Activated CD8-positive, alpha-beta T cell treated with anti-CD3 and anti-CD28 coated beads, Interleukin-2, amount 10 ng/mL, durations not matched to agents 7 days and 5 days (primary cell): ENCODE measurements at regions not wholly inside any gene's neighbourhood (a gene's known extent, or its start where the extent isn't known, plus 50 kb on each side); places are given as distances from the start of the nearest gene placed in this dataset.

Experiments used
- ATAC-seq: fragments of 150-1000 bp; cut with Tn5 transposase; one replicate; pipeline ENCODE4 v1.10.0; 2021; ENCODE audit warnings: moderate library complexity
- CTCF ChIA-PET: fragments of 350-600 bp; sonication (Branson Sonifier 250); formaldehyde crosslinking; loops from one replicate; lab custom pipeline; 2021; ENCODE audit warnings: antibody characterized with exemption; lab: Charles Lee
- POLR2A ChIA-PET: fragments of 350-600 bp; sonication (Branson Sonifier 250); formaldehyde crosslinking; loops from one replicate; lab custom pipeline; 2021; ENCODE audit warnings: antibody characterized with exemption; lab: Charles Lee
- DNase-seq: peaks from one replicate; pipeline ENCODE4 v3.0.0-alpha.2; 2020
- H3K27ac Mint-ChIP-seq: one replicate; pipeline ENCODE4 v1.8.0; 2021; ENCODE audit warnings: mild to moderate bottlenecking, mixed read lengths
- H3K27me3 Mint-ChIP-seq: one replicate; pipeline ENCODE4 v1.8.0; 2021; ENCODE audit warnings: low read depth, mixed read lengths
- H3K36me3 Mint-ChIP-seq: one replicate; pipeline ENCODE4 v1.8.0; 2021; ENCODE audit warnings: low read depth, mixed read lengths
- H3K4me1 Mint-ChIP-seq: one replicate; pipeline ENCODE4 v1.8.0; 2021; ENCODE audit warnings: low read depth, mixed read lengths
- H3K4me3 Mint-ChIP-seq: one replicate; pipeline ENCODE4 v1.8.0; 2021; ENCODE audit warnings: mild to moderate bottlenecking, mixed read lengths
- H3K9me3 Mint-ChIP-seq: one replicate; pipeline ENCODE4 v1.8.0; 2022; ENCODE audit warnings: mixed read lengths; ENCODE audit not compliant: insufficient read depth

GRCh38 chr2:238589591-238590460 lies 163.1 kb downstream of the ASB1 start:
- CTCF ChIA-PET = no interaction called here
- no peaks in the 10 kb centered on the region for H3K36me3 Mint-ChIP-seq
- ATAC-seq (no peak), DNase-seq (no peak)
- H3K4me1 Mint-ChIP-seq = no peaks in the 10 kb centered on the region
- H3K9me3 Mint-ChIP-seq = no peaks in the 10 kb centered on the region
- H3K4me3 Mint-ChIP-seq = no peak overlapping the region
- no peaks in the 10 kb centered on the region for H3K27me3 Mint-ChIP-seq
- H3K27ac Mint-ChIP-seq = no peak overlapping the region
- POLR2A ChIA-PET = no interaction called here

GRCh38 chr2:238591732-238592131 lies 165.0 kb downstream of the ASB1 start:
- ChIA-PET POLR2A (no interaction called here), CTCF (no interaction called here)
- Mint-ChIP-seq H3K4me1 (no peaks in the 10 kb centered on the region), H3K36me3 (no peaks in the 10 kb centered on the region), H3K4me3 (no peak overlapping the region), H3K27ac (no peak overlapping the region), H3K9me3 (no peaks in the 10 kb centered on the region), H3K27me3 (no peaks in the 10 kb centered on the region)
- no peak for DNase-seq
- ATAC-seq = no peak

- no peaks in the 10 kb centered on the region for H3K27me3 Mint-ChIP-seq
- POLR2A ChIA-PET = no interaction called here
- no peaks in the 10 kb centered on the region for H3K4me1 Mint-ChIP-seq
- H3K9me3 Mint-ChIP-seq = no peaks in the 10 kb centered on the region
- no peaks in the 10 kb centered on the region for H3K36me3 Mint-ChIP-seq
- H3K4me3 Mint-ChIP-seq = no peak overlapping the region
- no peak for DNase-seq
- CTCF ChIA-PET = interaction anchor here (0.6 kb wide), 1 partner anchor 1559 kb away, joined by 3 read pairs; no protein-coding TSS in a partner anchor
- no peak for ATAC-seq
- no peak overlapping the region for H3K27ac Mint-ChIP-seq
Measured at GRCh38 chr2:238593236-238593635, 166.5 kb downstream of the ASB1 start.

GRCh38 chr2:238593678-238594077 lies 167.0 kb downstream of the ASB1 start:
- DNase-seq (no peak), ATAC-seq (no peak)
- Mint-ChIP-seq H3K36me3 (no peaks in the 10 kb centered on the region), H3K27ac (no peak overlapping the region), H3K4me1 (no peaks in the 10 kb centered on the region), H3K9me3 (no peaks in the 10 kb centered on the region), H3K4me3 (no peak overlapping the region), H3K27me3 (no peaks in the 10 kb centered on the region)
- CTCF ChIA-PET = no interaction called here
- POLR2A ChIA-PET = no interaction called here

GRCh38 chr2:238594796-238595749 lies 168.3 kb downstream of the ASB1 start:
- DNase-seq (no peak), ATAC-seq (no peak)
- ChIA-PET CTCF (no interaction called here), POLR2A (no interaction called here)
- Mint-ChIP-seq H3K27me3 (no peaks in the 10 kb centered on the region), H3K4me3 (no peak overlapping the region), H3K36me3 (no peaks in the 10 kb centered on the region), H3K4me1 (no peaks in the 10 kb centered on the region), H3K27ac (no peak overlapping the region), H3K9me3 (no peaks in the 10 kb centered on the region)

- Mint-ChIP-seq H3K36me3 (no peaks in the 10 kb centered on the region), H3K27ac (no peak overlapping the region), H3K27me3 (no peaks in the 10 kb centered on the region), H3K9me3 (no peaks in the 10 kb centered on the region), H3K4me3 (no peak overlapping the region), H3K4me1 (no peaks in the 10 kb centered on the region)
- no peak for ATAC-seq
- POLR2A ChIA-PET = no interaction called here
- CTCF ChIA-PET = no interaction called here
- no peak for DNase-seq
Measured at GRCh38 chr2:238595750-238596570, 169.2 kb downstream of the ASB1 start.

GRCh38 chr2:238596571-238597551 lies 170.1 kb downstream of the ASB1 start:
- Mint-ChIP-seq H3K36me3 (no peaks in the 10 kb centered on the region), H3K27me3 (no peaks in the 10 kb centered on the region), H3K4me3 (no peak overlapping the region), H3K27ac (no peak overlapping the region), H3K4me1 (no peaks in the 10 kb centered on the region), H3K9me3 (no peaks in the 10 kb centered on the region)
- DNase-seq (no peak), ATAC-seq (no peak)
- CTCF ChIA-PET = no interaction called here
- POLR2A ChIA-PET = no interaction called here

- no peak overlapping the region for H3K27ac Mint-ChIP-seq
- no peaks in the 10 kb centered on the region for H3K4me1 Mint-ChIP-seq
- H3K36me3 Mint-ChIP-seq = no peaks in the 10 kb centered on the region
- ATAC-seq = no peak
- H3K27me3 Mint-ChIP-seq = no peaks in the 10 kb centered on the region
- DNase-seq = no peak
- H3K4me3 Mint-ChIP-seq = no peak overlapping the region
- POLR2A ChIA-PET = no interaction called here
- CTCF ChIA-PET = no interaction called here
- H3K9me3 Mint-ChIP-seq = no peaks in the 10 kb centered on the region
Measured at GRCh38 chr2:238597638-238598528, 171.2 kb downstream of the ASB1 start.

GRCh38 chr2:238598802-238599530 lies 172.2 kb downstream of the ASB1 start:
- no peaks in the 10 kb centered on the region for H3K27me3 Mint-ChIP-seq
- DNase-seq (no peak), ATAC-seq (no peak)
- H3K27ac Mint-ChIP-seq = no peak overlapping the region
- POLR2A ChIA-PET = no interaction called here
- H3K9me3 Mint-ChIP-seq = no peaks in the 10 kb centered on the region
- no peak overlapping the region for H3K4me3 Mint-ChIP-seq
- H3K4me1 Mint-ChIP-seq = no peaks in the 10 kb centered on the region
- H3K36me3 Mint-ChIP-seq = no peaks in the 10 kb centered on the region
- CTCF ChIA-PET = no interaction called here
